GM12878 (cell line): ENCODE measurements at regions not wholly inside any gene's neighbourhood (a gene's known extent, or its start where the extent isn't known, plus 50 kb on each side); places are given as distances from the start of the nearest gene placed in this dataset.

Experiments
- ATAC-seq: fragments of 200-7000 bp; cut with Tn5 transposase; 3 replicates; pipeline ENCODE4 v1.9.1; 2020; ENCODE audit warnings: mild to moderate bottlenecking, moderate library complexity
- BruUV-seq: library from RNA; stranded (reverse); fragments of 400-500 nt; replicated peaks from 2 replicates; lab custom pipeline; 2021; lab: Mats Ljungman, UMichigan
- CTCF ChIA-PET: fragments of 300-600 bp; sonication (Branson Sonifier 250); formaldehyde crosslinking; extraction: SDS; loops from one replicate; lab custom pipeline; 2021; ENCODE audit warnings: inconsistent platforms; lab: Yijun Ruan, JAX
- POLR2A ChIA-PET: fragments of 350-600 bp; formaldehyde crosslinking; extraction: SDS; loops from one replicate; lab custom pipeline; 2021; ENCODE audit warnings: inconsistent platforms; lab: Charles Lee
- RAD21 ChIA-PET: fragments of 300-600 bp; sonication (Branson Sonifier 250); formaldehyde crosslinking; loops from one replicate; lab custom pipeline; 2023; ENCODE audit warnings: antibody characterized with exemption; ENCODE audit not compliant: unreplicated experiment; lab: Charles Lee
- SMC1A ChIA-PET: fragments of 300-600 bp; sonication (Branson Sonifier 250); formaldehyde crosslinking; loops from one replicate; lab custom pipeline; 2023; ENCODE audit not compliant: unreplicated experiment, uncharacterized antibody; lab: Charles Lee
- DNase-seq: peaks from one replicate; pipeline ENCODE4 v3.0.0-alpha.2; 2011; ENCODE audit warnings: low read depth, low spot score
- FAIRE-seq: peaks from 3 replicates; lab custom pipeline; 2011; peaks lifted over from hg19 to GRCh38; lab: Jason Lieb, UNC
- H2AFZ ChIP-seq: 2 replicates; pipeline ENCODE4 v1.6.0; 2011; ENCODE audit warnings: low read depth, low read length, control low read depth; ENCODE audit not compliant: control insufficient read depth
- H3K27ac ChIP-seq: 2 replicates; pipeline ENCODE4 v1.5.1; 2011; ENCODE audit warnings: control low read depth; ENCODE audit not compliant: control insufficient read depth, insufficient read depth
- H3K27me3 ChIP-seq, 2 experiments: replicated peaks in 1 of 2; 2 replicates each; pipeline versions ENCODE4 v1.6.0 to v1.6.1; 2011; ENCODE audit warnings: low read length in 1 of 2; ENCODE audit not compliant: control insufficient read depth in 2 of 2, insufficient read depth in 2 of 2
- H3K36me3 ChIP-seq, 2 experiments: 2 replicates each; pipeline ENCODE4 v1.5.1; 2011; ENCODE audit warnings: low read length in 1 of 2; ENCODE audit not compliant: control insufficient read depth in 2 of 2, insufficient read depth in 2 of 2
- H3K4me1 ChIP-seq: 2 replicates; pipeline ENCODE4 v1.6.1; 2011; ENCODE audit warnings: mild to moderate bottlenecking, low read length, moderate library complexity, mixed read lengths; ENCODE audit not compliant: control insufficient read depth, insufficient read depth
- H3K4me2 ChIP-seq: 2 replicates; pipeline ENCODE4 v1.6.0; 2011; ENCODE audit warnings: control low read depth; ENCODE audit not compliant: control insufficient read depth, insufficient read depth
- H3K4me3 ChIP-seq: fragments of 200-600 bp; sonication (generic); 2 replicates; pipeline ENCODE4 v1.5.1; 2016
- H3K79me2 ChIP-seq: 2 replicates; pipeline ENCODE4 v1.6.0; 2011; ENCODE audit warnings: low read length; ENCODE audit not compliant: control insufficient read depth, insufficient read depth
- H3K9ac ChIP-seq: 2 replicates; pipeline ENCODE4 v1.8.0; 2011; ENCODE audit warnings: low read length, control low read depth, mixed read lengths; ENCODE audit not compliant: control insufficient read depth, insufficient read depth
- H3K9me3 ChIP-seq: replicated peaks from 3 replicates; pipeline ENCODE4 v1.5.1; 2011; ENCODE audit warnings: mild to moderate bottlenecking, low read length; ENCODE audit not compliant: control insufficient read depth, insufficient read depth
- H4K20me1 ChIP-seq: 2 replicates; pipeline ENCODE4 v1.6.0; 2011; ENCODE audit not compliant: control insufficient read depth, insufficient read depth
- ASH2L ChIP-seq: fragments of 300-600, 200-600 bp; sonication (generic); IDR thresholded peaks from 2 replicates; pipeline ENCODE4 v1.6.1; 2017; ENCODE audit warnings: low read depth, mild to moderate bottlenecking, borderline replicate concordance
- CBX5 ChIP-seq: sonication (generic); IDR thresholded peaks from 2 replicates; pipeline ENCODE4 v1.6.1; 2016; ENCODE audit warnings: low read depth, moderate library complexity, mild to moderate bottlenecking, inconsistent platforms
- CUX1 ChIP-seq: IDR thresholded peaks from 2 replicates; pipeline ENCODE4 v1.6.1; 2012; ENCODE audit warnings: improper control_type of control experiment, low read depth, low read length; ENCODE audit not compliant: insufficient replicate concordance
- ZBED1 ChIP-seq: IDR thresholded peaks from 2 replicates; pipeline ENCODE4 v1.6.1; 2016; ENCODE audit warnings: borderline replicate concordance
- WGBS: methylation state at CpG from one replicate; pipeline ENCODE4 v1.1.6; 2016; ENCODE audit warnings: low lambda C conversion rate; ENCODE audit not compliant: insufficient replicate concordance, insufficient coverage; ENCODE audit errors: missing lambda C conversion rate; 5-methylcytosine and 5-hydroxymethylcytosine counted together
- in situ Hi-C: fragments of 300-500 bp; cut with MboI; formaldehyde crosslinking; loops from 9 replicates; pipeline ENCODE4 v1.14.3; 2018; ENCODE audit warnings: mixed read lengths
- intact Hi-C: fragments of 100-400 bp; cut with micrococcal nuclease; formaldehyde crosslinking; loops from one replicate; pipeline ENCODE4 v1.14.2; 2022; ENCODE audit not compliant: unreplicated experiment
- TF ChIP-seq, protein P1 (sequence below): fragments of 450-650 bp; IDR thresholded peaks from 2 replicates; pipeline ENCODE4 v1.6.1; 2017; ENCODE audit warnings: mild to moderate bottlenecking, moderate library complexity
- TF ChIP-seq, protein P2 (sequence below): fragments of 450-650 bp; IDR thresholded peaks from 2 replicates; pipeline ENCODE4 v1.6.1; 2018; ENCODE audit warnings: borderline replicate concordance, mild to moderate bottlenecking; ENCODE audit not compliant: partially characterized antibody
- TF ChIP-seq, protein P3 (sequence below): fragments of 450-650 bp; IDR thresholded peaks from 2 replicates; pipeline ENCODE4 v1.6.1; 2016; ENCODE audit warnings: mild to moderate bottlenecking, moderate library complexity, borderline replicate concordance

GRCh38 chr13:34369931-34370330, 552.0 kb downstream of the RFC3 start:
- no peak overlapping the region for H3K4me3 ChIP-seq
- WGBS = 0% methylated on average over 1 of the region's 1 CpG
- CTCF ChIA-PET = no interaction called here
- no peak for DNase-seq
- H4K20me1 ChIP-seq = no peaks in the 10 kb centered on the region
- no peak overlapping the region for H3K4me2 ChIP-seq
- in situ Hi-C loops (no loop called here), intact Hi-C loops (no loop called here)
- no peaks in the 10 kb centered on the region for H3K27me3 ChIP-seq
- H3K9ac ChIP-seq = no peak overlapping the region
- no TSS peak for BruUV-seq
- POLR2A ChIA-PET = no interaction called here
- H3K36me3 ChIP-seq = no peaks in the 10 kb centered on the region
- H3K4me1 ChIP-seq = no peaks in the 10 kb centered on the region
- H2AFZ ChIP-seq = no peak overlapping the region
- no peaks in the 10 kb centered on the region for H3K79me2 ChIP-seq
- H3K9me3 ChIP-seq = no peaks in the 10 kb centered on the region
- SMC1A ChIA-PET = no interaction called here
- ATAC-seq = no peak
- no peak for FAIRE-seq
- H3K27ac ChIP-seq = no peak overlapping the region
- RAD21 ChIA-PET = no interaction called here
- TF ChIP-seq, protein P1, sequence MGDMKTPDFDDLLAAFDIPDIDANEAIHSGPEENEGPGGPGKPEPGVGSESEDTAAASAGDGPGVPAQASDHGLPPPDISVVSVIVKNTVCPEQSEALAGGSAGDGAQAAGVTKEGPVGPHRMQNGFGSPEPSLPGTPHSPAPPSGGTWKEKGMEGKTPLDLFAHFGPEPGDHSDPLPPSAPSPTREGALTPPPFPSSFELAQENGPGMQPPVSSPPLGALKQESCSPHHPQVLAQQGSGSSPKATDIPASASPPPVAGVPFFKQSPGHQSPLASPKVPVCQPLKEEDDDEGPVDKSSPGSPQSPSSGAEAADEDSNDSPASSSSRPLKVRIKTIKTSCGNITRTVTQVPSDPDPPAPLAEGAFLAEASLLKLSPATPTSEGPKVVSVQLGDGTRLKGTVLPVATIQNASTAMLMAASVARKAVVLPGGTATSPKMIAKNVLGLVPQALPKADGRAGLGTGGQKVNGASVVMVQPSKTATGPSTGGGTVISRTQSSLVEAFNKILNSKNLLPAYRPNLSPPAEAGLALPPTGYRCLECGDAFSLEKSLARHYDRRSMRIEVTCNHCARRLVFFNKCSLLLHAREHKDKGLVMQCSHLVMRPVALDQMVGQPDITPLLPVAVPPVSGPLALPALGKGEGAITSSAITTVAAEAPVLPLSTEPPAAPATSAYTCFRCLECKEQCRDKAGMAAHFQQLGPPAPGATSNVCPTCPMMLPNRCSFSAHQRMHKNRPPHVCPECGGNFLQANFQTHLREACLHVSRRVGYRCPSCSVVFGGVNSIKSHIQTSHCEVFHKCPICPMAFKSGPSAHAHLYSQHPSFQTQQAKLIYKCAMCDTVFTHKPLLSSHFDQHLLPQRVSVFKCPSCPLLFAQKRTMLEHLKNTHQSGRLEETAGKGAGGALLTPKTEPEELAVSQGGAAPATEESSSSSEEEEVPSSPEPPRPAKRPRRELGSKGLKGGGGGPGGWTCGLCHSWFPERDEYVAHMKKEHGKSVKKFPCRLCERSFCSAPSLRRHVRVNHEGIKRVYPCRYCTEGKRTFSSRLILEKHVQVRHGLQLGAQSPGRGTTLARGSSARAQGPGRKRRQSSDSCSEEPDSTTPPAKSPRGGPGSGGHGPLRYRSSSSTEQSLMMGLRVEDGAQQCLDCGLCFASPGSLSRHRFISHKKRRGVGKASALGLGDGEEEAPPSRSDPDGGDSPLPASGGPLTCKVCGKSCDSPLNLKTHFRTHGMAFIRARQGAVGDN = no peak
- TF ChIP-seq ZBED1 = no peak
- TF ChIP-seq ASH2L = no peak
- TF ChIP-seq, protein P2, sequence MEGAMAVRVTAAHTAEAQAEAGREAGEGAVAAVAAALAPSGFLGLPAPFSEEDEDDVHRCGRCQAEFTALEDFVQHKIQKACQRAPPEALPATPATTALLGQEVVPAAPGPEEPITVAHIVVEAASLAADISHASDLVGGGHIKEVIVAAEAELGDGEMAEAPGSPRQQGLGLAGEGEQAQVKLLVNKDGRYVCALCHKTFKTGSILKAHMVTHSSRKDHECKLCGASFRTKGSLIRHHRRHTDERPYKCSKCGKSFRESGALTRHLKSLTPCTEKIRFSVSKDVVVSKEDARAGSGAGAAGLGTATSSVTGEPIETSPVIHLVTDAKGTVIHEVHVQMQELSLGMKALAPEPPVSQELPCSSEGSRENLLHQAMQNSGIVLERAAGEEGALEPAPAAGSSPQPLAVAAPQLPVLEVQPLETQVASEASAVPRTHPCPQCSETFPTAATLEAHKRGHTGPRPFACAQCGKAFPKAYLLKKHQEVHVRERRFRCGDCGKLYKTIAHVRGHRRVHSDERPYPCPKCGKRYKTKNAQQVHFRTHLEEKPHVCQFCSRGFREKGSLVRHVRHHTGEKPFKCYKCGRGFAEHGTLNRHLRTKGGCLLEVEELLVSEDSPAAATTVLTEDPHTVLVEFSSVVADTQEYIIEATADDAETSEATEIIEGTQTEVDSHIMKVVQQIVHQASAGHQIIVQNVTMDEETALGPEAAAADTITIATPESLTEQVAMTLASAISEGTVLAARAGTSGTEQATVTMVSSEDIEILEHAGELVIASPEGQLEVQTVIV = no peak
- no peak for TF ChIP-seq CUX1
- no peak for TF ChIP-seq CBX5
- TF ChIP-seq, protein P3, sequence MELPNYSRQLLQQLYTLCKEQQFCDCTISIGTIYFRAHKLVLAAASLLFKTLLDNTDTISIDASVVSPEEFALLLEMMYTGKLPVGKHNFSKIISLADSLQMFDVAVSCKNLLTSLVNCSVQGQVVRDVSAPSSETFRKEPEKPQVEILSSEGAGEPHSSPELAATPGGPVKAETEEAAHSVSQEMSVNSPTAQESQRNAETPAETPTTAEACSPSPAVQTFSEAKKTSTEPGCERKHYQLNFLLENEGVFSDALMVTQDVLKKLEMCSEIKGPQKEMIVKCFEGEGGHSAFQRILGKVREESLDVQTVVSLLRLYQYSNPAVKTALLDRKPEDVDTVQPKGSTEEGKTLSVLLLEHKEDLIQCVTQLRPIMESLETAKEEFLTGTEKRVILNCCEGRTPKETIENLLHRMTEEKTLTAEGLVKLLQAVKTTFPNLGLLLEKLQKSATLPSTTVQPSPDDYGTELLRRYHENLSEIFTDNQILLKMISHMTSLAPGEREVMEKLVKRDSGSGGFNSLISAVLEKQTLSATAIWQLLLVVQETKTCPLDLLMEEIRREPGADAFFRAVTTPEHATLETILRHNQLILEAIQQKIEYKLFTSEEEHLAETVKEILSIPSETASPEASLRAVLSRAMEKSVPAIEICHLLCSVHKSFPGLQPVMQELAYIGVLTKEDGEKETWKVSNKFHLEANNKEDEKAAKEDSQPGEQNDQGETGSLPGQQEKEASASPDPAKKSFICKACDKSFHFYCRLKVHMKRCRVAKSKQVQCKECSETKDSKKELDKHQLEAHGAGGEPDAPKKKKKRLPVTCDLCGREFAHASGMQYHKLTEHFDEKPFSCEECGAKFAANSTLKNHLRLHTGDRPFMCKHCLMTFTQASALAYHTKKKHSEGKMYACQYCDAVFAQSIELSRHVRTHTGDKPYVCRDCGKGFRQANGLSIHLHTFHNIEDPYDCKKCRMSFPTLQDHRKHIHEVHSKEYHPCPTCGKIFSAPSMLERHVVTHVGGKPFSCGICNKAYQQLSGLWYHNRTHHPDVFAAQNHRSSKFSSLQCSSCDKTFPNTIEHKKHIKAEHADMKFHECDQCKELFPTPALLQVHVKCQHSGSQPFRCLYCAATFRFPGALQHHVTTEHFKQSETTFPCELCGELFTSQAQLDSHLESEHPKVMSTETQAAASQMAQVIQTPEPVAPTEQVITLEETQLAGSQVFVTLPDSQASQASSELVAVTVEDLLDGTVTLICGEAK = no peak
